IPS-NIHi11 (cell line): ENCODE measurements at regions not wholly inside any gene's neighbourhood (a gene's known extent, or its start where the extent isn't known, plus 50 kb on each side); places are given as distances from the start of the nearest gene placed in this dataset.
A peak's percentile ranks its signal among the peaks of the same experiment; 100 is the strongest.
"Not testable (repeated sequence)": the region's sequence is repeated elsewhere in the genome, so short reads cannot be mapped to it uniquely, and the experiment has no call there.

ENCODE experiments used
- DNase-seq: peaks from one replicate; pipeline ENCODE4 v3.0.0; 2012; ENCODE audit warnings: mixed read lengths, low spot score

DNA sequence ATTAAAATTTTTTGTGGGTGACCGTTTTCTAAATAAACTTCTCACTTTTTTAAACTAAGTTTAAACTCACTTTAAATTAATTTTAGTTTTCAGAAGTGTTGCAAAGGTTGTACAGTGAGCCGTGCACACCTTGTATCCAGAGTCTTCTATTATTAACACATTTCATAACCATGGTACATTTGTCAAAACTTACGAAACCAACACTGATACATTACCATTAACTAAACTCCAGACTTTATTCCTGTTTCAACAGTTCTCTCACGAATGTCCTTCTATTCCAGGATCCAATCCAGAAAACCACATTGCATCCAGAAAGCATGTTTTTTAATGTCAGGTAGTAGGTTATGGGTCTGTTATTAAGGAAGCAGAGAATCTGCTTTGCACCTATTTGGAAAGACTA is 319.9 kb downstream of the CBLN4 start:
- DNase-seq: no peak

DNA sequence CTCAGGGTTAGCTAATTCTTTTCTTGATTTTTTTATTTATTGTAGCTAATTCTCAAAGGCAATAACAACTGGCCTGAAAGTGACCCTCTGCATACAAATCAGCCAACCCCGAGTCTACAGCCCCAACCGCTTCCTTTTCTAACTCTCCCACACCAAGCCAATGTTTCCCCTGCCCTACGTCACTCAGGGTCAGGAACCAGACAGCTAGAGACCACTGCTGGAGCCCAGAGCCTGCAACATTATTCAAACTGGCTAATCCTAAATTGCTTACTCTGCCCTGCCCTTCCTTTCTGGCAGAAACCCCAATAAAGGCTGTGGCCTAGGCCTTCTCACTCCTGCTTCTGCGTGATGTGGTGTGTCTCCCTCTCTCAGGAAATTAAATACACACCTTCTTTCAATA is 320.7 kb downstream of the CBLN4 start:
- no peak for DNase-seq

DNA sequence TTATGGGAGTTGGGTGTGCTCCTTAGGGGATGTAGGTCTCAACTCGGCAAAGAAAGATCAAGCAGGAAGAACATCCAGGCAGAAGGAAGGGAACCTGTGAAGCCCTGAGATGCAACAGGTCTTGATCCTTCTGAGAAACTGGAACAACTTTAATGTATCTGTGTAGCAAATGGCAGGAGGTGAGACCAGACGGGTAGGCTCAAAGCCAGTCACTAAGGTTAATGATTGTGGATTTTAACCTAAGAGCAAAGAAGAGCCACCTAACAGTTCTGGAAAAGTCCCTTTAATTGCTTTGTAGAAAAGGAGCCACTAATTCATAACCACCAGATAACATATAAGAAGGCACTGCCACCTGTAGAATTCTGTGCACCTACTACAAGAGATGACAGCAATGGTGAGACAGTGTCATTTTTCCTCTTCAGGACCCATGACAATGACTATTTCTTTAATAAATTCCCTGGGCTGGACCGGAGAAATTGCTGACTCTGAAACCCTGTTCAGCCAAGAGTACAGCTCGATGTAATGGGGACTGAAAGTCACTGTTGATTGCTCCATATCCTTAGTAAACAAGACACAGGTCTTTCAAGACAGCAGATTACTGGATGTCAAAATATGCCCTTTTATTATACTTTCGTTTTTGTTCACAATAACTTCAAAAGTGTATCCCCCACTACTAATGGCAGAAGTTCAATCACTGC is 326.2 kb downstream of the CBLN4 start:
- no peak for DNase-seq

DNA sequence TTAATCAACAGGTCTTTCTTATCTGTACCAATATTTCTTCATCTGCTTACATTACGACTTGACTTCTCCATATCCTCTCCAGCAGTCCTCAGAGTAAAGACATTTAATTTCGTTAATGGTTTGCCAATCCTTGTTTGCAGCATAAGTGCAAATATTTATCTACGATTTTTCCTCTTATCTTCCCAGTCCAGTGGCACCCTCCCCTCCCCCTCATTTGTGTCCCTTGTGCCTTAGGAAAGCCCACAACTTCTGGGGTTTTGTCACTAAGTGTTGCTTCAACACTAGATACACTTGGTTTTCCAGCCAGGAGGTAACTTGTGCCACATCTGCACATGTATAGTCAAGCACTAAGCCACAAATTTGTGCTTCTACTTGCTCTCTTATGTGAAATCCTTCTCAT is 327.2 kb downstream of the CBLN4 start:
- no peak for DNase-seq

DNA sequence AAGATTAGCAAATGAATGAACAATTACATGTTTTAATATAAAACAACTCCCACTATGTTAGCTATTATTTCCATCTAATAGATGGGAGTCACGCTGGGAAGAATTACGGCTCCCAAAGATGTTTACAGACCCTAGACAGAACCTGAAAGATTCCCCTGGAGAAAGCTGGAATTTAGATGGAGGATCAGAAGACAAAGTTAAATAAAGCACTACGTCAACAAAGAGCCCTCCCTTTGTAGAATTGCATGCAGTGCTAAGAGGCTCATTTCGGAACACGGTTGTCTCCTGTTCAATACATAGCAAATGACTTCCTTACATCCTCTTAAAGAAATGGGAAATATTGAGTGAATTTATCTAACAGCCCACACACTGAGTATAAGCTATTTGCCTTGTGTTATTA is 328.3 kb downstream of the CBLN4 start:
- DNase-seq: no peak

DNA sequence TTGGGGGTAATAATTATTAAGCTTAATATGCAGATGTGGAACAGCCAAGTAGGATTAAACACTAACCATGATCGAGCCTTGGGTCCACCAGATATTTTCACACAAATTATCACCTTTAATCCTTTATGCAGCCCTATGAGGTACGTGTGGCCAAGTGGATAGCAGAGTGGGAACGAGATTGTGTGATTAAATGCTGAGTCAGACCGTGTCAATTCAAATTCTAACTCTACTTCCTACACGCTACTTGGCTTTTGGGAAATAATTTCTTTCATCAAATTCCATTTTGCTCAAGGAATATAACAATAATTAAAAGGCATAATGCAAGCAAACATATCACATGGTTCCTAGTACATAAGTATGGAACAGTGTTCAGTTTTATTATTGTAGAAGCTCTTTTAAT is 329.2 kb downstream of the CBLN4 start:
- DNase-seq: no peak

DNA sequence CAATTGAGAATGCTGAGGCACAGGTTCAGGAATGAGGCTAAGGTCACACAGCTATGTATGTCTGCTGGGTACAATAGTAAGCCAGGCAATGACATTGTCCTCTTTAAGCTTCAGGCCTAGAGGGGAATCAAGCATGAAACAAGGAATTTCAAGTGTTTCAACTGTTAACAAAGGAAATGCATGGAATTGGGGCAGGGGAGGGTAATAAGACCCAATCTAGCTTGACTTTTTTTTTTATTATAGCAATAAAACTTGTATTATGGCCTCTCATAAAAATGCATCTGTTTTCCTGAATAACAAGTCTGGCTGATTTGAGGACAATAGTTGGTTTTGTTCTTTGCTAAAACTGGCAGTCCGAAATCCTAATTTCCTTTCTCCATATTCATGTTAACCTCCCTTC is 336.7 kb downstream of the CBLN4 start:
- DNase-seq: peak; percentile 6

DNA sequence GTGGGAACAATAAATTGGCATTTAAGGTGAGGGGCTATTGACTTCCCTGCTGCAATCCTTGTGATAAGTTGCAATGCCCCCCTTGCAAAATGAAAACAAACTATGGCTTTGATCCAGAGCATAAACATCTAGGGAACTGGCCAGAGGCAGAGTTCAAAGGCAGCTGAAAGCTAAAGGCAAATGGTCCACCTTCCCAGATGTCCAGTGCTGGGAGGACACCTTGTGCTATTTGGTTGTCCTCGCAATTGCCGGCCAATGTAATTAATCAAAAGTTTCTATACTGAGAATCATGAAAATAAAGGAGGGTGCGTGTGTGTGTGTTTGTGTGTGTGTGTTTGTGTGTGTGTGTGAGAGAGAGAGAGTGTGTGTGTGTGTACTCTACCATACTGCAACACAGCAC is 337.4 kb downstream of the CBLN4 start:
- DNase-seq: no peak

DNA sequence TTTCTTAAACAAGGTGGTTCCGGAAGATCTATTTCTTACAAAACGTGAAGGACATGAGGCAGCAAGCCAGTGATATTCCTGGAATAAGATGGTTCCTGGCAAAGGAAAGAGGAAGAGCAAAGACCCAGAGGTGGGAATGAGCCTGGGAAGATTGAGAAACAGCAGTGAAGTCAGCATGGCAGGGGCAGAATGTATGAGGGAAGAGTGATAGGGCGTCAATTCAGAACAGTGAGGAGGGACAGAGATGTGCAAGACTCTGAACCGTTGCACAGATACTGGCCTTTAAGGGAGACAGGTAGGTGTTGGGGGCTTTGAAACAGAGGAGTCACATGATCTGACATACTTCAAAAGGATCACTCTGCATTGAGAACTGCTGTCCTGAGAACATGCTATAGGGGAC is 338.3 kb downstream of the CBLN4 start:
- DNase-seq: no peak

DNA sequence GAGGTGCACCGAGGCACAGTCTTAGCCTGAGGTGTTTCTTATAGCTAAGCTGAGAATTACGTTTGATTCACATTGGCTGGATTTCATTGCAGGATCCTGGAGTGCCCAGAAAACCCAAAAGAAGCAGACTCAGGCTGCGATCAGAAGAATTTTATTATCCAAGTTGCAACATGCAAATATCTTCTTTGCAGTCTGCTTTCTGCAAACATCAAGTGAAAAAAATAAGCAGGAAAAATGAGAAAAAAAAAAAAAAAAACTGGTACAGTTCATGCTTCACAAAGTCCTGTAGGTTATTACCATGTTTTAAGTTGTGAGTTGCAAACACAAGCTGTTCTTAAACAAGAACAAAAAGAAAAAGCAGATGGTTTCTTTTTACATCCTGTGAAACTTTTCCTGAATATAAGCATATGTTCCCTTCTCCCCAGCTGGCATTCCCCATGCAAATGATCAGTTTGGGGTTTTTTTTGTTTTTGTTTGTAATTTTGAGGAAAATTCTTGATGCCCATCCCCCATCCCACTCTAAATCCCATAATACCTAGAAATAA is 349.0 kb downstream of the CBLN4 start:
- DNase-seq: no peak

DNA sequence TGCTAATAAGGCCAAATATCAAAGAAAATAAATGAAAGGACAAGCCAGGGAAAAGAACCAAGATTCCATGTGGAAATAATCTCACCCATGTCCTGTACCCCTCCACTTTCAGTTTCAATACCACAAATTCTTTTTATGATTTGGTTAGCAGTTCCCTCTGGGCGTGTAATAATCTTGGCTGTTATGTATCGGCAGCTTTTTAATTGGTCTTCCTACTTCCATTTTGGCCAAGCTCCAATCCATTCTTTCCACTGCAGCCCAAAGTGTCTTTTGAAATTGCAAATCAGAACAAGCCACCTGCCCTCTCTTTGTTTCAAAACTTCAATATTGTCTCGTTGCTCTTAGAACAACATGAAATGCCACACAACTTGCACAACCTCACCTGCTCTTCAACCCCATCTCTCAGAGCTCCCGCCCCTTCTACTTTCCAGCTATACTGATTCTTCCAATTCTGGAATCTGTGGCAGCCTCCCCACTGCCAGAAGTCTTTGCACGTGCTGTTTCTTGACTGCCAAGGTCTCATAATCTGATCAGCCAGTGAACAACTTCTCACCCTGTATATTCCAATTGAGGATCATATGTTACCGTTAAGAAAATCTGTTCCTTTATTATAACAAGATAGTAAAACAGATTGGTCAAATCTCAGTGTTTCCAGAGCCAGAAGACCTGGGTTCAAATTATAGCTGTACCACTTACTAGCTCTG is 354.5 kb downstream of the CBLN4 start:
- no peak for DNase-seq

DNA sequence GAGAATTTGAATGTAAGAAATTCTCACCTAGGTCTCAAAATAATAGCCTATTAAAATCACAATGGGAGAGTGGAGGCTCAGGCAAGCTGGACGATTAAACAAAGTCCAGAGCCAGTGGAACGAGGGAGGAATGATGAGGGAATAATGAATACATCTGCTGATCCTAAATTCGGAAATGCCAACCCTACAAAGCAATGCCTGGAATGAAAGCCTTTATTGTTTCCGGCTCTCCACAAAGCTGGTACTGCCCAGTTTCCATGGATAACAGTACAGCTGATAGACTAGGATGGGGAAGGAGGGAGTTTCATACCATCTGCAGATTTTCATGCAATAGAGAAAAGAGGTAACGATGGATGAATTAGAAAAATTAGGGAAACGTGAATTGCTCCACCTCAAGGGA is 356.1 kb downstream of the CBLN4 start:
- no peak for DNase-seq

DNA sequence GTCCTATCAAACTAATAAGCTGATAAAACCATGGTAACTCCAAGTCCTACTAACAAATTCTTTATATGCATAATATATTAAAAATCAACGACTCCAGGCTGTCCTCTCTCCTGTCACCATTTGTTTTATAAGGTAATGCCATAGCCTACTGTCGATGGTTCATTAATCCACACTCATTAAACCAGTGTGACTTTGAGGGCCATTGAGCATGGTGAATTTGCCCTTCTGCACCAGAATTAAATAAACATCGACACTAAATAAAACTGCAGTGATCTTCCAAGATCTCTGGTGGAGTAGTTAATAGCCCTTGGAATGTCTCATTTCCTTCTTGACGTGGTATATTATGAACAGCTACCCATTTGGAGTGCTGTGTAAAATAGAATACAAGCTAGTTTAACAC is 358.5 kb downstream of the CBLN4 start:
- no peak for DNase-seq

DNA sequence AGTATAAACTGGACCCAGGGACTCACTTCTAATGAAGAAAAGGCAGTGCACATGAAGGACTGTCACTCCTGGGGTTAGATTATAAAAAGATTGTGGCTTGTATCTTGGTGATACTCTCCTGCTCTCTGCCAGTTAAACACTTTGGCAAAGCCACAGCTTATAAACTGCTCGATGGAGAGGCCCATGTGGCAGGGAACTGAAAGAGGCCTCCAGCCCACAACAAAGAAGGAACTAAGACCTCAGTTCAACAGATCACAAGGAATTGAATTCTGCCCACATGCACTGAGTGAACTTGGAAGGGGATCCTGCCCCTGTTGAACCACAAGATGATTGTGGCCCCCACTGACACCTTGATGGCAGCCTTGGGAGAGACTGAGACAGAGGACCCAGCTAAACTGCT is 363.8 kb downstream of the CBLN4 start:
- DNase-seq: no peak

DNA sequence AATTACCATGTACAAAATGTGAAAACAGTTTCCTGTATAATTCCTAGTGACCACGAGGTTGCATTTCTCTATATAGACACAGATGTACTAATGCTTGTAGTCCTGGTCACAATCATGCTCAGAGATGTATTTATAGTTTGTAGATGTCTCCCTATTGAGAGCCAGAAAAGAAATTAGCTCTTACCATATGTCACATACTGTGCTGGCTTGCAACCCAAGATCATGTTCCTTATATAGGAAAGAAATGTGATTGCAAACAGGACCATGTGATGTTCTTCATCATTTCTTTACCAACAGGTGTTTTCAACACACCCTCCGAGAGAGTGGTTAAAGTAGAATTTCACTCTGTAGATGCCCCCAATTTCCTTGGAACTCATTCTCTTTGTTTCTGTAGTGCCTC is 369.4 kb downstream of the CBLN4 start:
- no peak for DNase-seq

DNA sequence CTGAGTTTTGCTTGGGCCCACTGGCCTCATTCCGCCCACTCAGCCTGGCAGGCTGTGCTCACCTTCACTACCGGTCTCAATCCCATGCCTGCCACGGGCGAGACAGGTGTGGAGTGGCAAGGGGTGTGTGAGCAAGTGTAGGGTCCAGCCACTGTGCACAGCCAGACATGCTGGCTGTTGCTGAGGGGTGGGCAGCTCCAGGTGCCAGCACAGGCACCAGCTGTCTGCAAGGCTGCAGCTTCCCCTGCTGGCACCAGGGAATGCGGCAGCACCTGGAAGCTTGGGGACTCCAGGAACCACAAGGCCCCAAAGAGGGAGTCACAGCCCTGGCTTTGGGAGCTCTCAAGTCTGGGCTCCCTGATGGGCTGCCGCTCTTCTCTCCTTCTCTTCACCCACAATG is 372.7 kb downstream of the CBLN4 start:
- no peak for DNase-seq

DNA sequence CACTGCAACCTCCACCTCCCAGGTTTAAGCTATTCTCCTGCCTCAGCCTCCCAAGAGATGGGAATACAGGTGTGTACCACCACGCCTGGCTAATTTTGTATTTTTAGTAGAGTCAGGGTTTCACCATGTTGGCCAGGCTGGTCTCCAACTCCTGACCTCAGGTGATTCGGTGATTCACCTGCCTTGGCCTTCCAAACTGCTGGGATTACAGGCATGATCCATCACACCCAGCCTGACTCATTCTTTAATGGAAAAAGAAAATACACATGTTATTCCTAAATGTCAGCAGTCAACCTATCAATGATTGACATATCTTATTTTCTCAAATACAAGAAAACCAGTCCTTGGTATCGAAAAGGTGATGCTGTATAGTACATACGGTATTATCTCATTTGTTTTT is 376.2 kb downstream of the CBLN4 start:
- DNase-seq: not testable (repeated sequence)

DNA sequence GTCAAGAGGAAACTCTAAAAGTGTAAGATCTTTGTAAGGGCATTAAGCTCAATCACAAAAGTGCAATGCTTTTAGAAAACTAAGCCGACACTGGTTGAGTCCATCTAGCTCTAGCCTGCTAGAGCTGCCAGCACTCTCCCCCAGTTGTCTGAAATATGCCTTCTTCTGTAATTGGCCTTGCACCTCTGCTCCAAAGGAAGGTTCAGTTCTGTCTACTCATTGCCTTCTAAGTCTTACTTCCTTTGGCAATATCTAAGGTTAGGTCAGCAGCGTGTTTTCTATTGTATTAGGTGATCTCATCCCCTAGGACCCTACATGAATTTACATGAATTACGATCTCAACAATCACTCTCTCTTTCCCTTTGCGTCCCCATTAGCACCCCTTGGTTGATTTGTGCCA is 378.6 kb downstream of the CBLN4 start:
- no peak for DNase-seq

DNA sequence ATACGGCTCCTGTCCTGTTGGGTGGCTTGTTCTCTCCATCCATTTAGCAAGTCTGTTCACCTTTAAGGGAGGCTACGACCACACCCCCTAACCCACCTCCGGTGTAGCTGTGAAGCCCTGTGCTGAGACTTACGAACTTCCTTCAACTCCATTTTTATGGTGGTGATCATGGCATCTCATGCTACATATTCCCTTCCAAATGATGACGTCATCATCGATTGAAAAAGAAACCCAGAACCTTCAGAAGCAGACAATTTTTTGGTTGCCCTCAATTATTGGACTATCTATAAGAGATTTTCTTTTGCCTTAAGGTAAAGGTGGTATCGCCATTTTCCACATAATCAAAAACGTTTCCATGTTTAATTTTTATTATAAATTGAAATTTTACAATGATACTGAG is 389.0 kb downstream of the CBLN4 start:
- DNase-seq: no peak

DNA sequence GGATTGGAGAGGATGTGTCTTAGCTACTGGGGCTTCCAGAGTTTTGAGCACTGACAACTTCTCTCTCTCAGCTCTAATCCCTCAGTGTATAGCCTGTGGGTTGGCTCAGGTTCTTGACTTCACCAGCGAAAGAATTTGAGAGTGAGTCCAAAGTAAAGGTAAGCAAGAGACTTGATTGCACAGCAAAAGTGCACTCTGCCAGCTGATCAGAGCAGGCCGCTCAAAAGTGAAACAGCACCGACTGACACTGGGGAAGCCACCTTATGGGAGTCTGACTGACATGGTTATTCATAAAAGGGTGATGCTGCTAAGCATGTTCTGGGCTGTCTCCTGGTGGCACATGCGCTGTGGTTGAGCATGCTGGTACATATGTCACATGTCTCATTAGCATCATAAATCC is 389.5 kb downstream of the CBLN4 start:
- no peak for DNase-seq

DNA sequence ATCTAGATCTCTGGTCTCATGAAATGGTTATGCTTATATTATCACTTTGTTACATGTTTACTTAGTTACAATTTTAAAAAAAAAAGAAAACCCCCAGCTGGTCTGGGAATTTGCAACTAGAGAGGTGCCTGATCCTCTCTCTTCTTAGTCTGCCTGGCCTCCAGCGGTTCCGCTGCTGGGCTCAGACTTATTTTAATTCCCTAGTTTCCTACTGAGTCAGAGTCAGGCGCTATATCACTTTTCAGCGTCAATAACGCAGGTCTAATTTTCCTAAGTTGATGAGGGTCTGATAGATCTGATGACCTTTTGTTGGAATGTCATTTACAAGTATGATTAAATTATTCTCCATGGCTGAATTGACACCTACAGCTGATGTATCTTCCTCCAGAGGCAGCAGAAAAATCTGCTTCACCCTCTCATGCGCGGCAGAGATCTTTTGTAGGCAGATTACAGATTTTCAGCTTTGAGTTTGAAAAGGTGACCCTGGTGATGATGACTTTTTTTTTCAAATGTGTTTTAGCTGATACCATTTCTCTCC is 391.0 kb downstream of the CBLN4 start:
- no peak for DNase-seq

DNA sequence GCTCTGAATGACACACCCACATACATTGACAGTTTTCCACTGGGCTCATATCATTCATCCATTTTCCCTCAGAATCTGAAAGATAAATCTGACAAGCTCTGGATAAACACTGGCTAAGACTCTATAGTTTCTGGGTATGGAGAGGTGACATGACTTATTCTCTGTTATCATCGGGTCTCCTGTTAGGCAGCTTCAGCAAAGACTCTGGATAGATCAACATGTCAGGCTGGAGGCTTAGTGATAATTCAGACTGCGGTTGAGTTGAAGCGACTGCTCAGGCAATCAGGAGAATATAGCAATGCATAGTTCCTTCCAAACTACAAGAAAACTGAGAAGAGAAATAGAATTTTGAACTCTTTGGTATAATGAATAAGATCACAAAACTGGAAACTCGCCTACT is 394.6 kb downstream of the CBLN4 start:
- no peak for DNase-seq

DNA sequence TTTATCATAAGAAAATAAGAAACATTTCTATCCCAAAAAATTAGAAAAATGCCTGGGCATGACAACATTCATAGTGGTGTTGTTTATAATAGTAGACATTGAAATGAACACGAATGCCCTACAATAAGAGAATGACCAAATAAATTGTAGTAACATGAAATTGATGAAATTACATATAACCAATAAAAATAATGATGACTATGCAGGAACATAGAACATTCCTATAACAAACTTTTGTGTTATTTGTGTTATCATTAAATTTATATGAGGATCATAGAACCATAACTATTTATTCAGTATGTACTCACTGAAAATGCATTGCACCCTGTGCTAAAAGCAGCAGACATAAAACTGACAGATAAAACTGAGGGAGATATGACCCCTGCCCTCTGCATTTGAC is 399.7 kb downstream of the CBLN4 start:
- DNase-seq: no peak

DNA sequence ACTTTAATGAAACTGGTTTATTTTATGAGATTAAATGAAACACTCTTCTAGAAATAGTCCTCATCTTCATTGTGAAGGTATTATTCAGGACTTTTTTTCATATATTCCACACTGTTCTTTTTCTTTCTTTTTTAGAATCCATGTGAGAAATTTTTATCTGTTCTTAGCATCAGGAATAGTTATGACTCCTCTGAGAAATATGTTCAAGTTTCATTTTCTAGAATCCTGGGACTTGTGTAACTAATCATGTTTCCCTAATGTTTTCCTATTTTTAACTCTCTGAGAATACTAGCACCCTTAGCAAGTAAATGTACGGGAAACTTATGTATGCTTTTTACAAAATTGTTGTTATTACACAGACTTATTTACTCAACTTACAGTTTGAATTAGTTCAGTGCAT is 407.8 kb downstream of the CBLN4 start:
- DNase-seq: no peak
